SU-DHL-6 (cell line): ENCODE measurements at regions not wholly inside any gene's neighbourhood (a gene's known extent, or its start where the extent isn't known, plus 50 kb on each side); places are given as distances from the start of the nearest gene placed in this dataset.

Source experiments
- EZH2phosphoT487 ChIP-seq: fragments of 200-600 bp; sonication (generic), shearing (Covaris generic); conservative IDR thresholded peaks from 2 replicates; pipeline ENCODE4 v1.6.1; 2018; ENCODE audit warnings: mild to moderate bottlenecking, antibody characterized with exemption, low read length, moderate library complexity, mixed read lengths
- TF ChIP-seq, protein P1 (sequence below): fragments of 200-600 bp; sonication (generic); IDR thresholded peaks from one replicate; pipeline ENCODE4 v1.5.1; 2017; ENCODE audit warnings: antibody characterized with exemption, mild to moderate bottlenecking, low read length, moderate library complexity; ENCODE audit not compliant: insufficient read depth, poor library complexity, severe bottlenecking

DNA sequence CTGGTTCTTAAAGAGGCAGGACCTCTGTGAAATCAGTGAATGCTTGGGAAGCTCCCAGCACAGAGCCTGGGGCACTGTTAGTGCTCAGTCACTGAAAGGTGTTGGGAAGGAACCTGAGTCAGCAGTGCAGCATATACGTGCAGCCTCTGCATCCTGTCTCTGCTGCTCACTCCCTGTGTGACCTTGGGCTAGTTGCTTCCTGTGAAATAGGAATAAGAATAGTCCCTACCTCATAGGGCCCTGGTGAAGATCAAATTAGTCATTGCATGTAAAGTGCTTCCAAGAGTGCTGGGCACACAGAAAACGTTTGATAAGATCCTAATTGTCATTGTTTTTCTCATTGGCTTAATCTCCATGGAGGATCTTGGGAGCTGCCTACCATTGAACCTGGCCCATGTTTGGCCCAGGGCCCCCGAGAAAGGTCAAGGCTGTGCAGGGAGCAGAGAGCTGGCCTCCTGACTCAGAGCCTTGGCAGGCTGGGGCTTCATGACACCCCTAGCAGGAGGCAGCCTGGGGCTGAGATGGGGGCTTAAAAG lies 73.3 kb upstream of the COL13A1 start:
- TF ChIP-seq, protein P1, sequence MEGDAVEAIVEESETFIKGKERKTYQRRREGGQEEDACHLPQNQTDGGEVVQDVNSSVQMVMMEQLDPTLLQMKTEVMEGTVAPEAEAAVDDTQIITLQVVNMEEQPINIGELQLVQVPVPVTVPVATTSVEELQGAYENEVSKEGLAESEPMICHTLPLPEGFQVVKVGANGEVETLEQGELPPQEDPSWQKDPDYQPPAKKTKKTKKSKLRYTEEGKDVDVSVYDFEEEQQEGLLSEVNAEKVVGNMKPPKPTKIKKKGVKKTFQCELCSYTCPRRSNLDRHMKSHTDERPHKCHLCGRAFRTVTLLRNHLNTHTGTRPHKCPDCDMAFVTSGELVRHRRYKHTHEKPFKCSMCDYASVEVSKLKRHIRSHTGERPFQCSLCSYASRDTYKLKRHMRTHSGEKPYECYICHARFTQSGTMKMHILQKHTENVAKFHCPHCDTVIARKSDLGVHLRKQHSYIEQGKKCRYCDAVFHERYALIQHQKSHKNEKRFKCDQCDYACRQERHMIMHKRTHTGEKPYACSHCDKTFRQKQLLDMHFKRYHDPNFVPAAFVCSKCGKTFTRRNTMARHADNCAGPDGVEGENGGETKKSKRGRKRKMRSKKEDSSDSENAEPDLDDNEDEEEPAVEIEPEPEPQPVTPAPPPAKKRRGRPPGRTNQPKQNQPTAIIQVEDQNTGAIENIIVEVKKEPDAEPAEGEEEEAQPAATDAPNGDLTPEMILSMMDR = no peak
- TF ChIP-seq EZH2phosphoT487 = no peak
